Jurkat, Clone E6-1 (cell line): ENCODE measurements at regions not wholly inside any gene's neighbourhood (a gene's known extent, or its start where the extent isn't known, plus 50 kb on each side); places are given as distances from the start of the nearest gene placed in this dataset.
"Not testable (repeated sequence)": the region's sequence is repeated elsewhere in the genome, so short reads cannot be mapped to it uniquely, and the experiment has no call there.

Experiments
- DNase-seq: peaks from one replicate; pipeline ENCODE4 v3.0.0-alpha.2; 2011; ENCODE audit warnings: low read depth, low spot score
- H3K4me3 ChIP-seq: 2 replicates; pipeline ENCODE4 v1.5.1; 2011; ENCODE audit warnings: mild to moderate bottlenecking, low read length, control low read depth, moderate library complexity

DNA sequence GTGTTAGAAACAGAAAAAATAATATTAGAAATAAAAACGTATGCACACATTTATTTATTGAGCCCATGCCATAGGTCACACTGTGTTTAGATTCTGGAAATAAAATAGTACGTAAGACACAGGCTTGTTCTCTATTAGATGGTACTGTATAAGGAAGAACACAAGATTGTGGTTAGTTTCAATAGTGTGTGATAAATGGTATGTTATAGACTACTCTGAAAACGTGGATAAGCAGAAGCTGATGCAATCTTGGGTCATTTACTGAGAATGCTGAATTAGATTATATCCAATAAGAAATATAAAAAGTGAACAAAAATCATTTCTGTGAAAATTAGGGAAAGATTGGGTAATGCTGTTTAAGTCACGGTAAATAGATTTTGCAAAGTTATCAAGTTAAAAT is 1456.4 kb upstream of the ACO1 start:
- no peak overlapping the region for H3K4me3 ChIP-seq
- no peak for DNase-seq

DNA sequence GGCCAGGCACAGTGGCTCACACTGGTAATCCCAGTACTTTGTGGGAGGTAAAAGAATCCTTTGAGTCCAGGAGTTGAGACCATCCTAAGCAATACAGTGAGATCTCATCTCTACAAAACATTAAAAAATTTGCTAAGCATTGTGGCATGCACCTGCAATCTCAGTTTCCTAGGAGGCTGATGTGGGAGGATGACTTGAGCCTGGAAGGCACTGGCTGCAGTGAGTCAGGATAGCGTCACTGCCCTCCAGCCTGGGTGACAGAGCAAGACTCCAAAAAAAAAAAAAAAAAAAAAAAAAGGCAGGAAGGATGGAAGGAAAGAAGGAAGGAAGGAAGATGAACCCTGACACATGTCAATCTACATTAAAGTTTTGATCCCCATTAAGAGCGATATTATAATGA is 1452.2 kb upstream of the ACO1 start:
- no peak overlapping the region for H3K4me3 ChIP-seq
- DNase-seq = no peak

- H3K4me3 ChIP-seq = no peak overlapping the region
- DNase-seq = no peak
These were observed 1448.7 kb upstream of the ACO1 start for GRCh38 chr9:30935730-30936129.

DNA sequence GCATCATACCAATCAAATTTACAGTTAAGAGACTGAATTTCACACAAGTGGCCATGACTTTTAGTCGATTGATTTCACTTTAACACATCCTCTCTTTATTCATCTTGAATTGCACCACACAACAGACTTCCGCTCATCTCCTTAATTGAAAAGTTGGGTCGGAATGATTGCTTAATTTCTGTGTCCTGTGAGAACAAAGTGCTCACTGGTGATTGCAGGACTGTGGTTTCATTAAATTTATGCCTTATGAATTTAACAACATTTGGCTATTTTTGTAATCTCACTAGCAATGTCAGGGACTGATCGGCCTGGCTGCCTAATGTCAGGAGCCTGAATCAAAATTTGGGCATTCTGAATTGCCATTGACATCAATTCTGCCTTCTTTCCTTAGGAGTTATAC is 1447.3 kb upstream of the ACO1 start:
- no peak overlapping the region for H3K4me3 ChIP-seq
- DNase-seq = no peak

DNA sequence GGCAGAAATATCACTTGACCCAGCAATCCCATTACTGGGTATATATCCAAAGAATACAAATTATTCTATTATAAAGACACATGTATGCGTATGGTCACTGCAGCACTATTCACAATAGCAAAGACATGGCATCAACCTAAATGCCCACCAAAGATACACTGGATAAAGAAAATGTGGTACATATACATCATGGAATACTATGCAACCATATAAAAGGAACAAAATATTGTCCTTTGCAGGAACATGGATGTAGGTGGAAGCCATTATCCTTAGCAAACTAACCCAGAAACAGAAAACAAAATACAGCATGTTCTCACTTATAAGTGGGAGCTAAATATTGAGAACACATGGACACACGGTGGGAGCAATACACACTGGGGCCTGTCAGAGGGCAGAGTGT is 1441.6 kb upstream of the ACO1 start:
- H3K4me3 ChIP-seq, DNase-seq: not testable (repeated sequence)

DNA sequence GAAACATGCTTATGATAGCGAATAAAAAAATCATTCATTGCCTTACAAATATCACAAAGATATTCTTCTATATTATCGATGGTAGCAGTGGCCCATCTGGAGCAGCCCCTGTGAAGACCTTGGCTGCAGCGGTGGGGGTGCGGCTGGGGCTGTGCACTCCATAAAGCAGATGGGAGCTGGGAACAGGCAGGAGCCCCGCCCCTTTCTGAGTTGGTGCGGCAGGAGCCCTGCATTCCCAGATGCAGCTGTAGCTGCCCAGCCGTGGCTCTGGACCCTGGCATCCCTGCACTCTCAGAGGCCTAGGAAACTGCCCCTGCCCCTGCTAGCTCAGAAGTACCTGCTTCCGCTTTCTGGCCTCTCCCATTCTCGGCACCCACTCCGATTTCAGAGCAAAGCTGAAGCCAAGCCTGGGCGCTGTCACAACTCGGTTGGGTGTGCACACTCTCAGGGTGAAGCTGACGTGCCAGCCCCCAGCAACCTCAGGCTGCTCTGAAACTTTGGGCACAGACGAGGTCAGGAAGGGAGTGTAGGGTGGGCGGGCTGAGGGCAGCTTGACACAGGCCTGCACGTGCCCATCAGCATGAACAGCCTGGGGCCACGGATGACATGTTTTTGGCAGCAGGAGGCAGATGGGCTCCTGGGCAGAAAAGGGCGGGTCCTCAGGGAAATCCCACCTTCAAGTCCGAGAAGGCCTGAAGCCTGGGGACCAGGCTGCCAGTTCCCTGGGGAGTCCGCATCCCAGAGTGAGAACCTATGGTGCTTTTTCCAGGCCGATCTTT is 1440.8 kb upstream of the ACO1 start:
- DNase-seq = no peak
- H3K4me3 ChIP-seq = no peak overlapping the region

DNA sequence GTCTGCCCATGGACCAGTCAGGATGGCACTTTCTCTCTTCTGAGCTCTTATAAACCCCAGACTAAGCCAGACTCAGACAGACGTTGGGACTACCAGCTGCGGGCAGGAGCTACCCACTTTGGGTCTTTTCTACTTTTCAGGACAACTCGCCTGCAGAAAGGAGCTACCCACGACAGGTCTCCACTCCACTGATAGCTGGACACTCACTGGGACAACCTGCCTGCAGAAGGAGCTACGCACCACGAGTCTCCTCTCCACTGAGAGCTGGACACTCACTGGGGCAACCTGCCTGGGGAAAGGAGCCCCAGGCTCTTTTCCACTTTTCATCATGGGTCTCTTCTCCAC is 1440.2 kb upstream of the ACO1 start:
- H3K4me3 ChIP-seq = no peak overlapping the region
- DNase-seq = no peak

GRCh38 chr9:30944741-30945280 is 1439.6 kb upstream of the ACO1 start:
- H3K4me3 ChIP-seq = no peak overlapping the region
- no peak for DNase-seq

GRCh38 chr9:30964332-30964731 is 1420.1 kb upstream of the ACO1 start:
- DNase-seq = no peak
- H3K4me3 ChIP-seq = no peak overlapping the region

GRCh38 chr9:30967476-30967875 is 1417.0 kb upstream of the ACO1 start:
- no peak overlapping the region for H3K4me3 ChIP-seq
- no peak for DNase-seq

- no peak overlapping the region for H3K4me3 ChIP-seq
- DNase-seq = no peak
These were observed 1414.3 kb upstream of the ACO1 start for GRCh38 chr9:30970186-30970585.

DNA sequence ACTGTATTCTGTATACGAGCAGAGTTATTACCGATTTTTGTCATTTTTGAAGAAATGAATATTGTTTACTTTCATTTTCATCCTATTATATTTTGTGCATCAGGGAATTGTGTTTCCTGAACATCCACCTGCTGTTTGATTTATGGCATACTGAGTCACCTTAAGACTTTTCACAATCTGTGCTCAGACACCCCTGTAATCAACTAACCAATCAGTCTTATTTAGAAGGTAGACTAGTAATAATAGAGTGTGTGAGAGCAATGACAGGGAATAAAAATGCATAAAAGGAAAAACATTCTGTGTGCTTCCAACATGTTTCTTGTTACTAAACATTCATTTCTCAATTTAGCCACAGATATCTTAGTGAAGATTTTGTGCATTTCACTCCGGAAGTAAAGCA is 1413.6 kb upstream of the ACO1 start:
- no peak for DNase-seq
- no peak overlapping the region for H3K4me3 ChIP-seq

- DNase-seq = no peak
- no peak overlapping the region for H3K4me3 ChIP-seq
These were observed 1411.8 kb upstream of the ACO1 start for GRCh38 chr9:30972654-30973053.

DNA sequence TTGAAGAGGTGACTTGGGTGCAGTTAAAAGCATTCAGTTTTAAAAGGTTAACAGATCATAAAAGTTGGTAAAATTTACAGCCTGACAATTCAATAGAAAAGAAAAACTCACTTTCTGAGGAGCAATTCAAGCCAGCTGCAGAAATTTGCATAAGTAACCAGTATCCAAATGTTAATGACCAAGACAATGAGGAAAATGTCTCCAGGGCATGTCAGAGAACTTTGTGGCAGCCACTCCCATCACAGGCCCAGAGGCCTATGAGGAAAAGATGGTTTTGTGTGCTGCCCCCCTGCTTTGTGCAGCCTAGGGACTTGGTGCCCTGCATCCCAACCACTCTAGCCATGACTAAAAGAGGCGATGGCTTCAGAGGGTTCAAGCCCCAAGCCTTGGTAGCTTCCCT is 1406.5 kb upstream of the ACO1 start:
- no peak overlapping the region for H3K4me3 ChIP-seq
- no peak for DNase-seq

- H3K4me3 ChIP-seq = no peak overlapping the region
- DNase-seq = no peak
These were observed 1402.1 kb upstream of the ACO1 start for GRCh38 chr9:30982301-30982700.

- DNase-seq = no peak
- H3K4me3 ChIP-seq = no peak overlapping the region
These were observed 1388.3 kb upstream of the ACO1 start for GRCh38 chr9:30995956-30996738.

- no peak for DNase-seq
- no peak overlapping the region for H3K4me3 ChIP-seq
These were observed 1387.7 kb upstream of the ACO1 start for GRCh38 chr9:30996761-30997160.

GRCh38 chr9:30997291-30997690 is 1387.2 kb upstream of the ACO1 start:
- no peak for DNase-seq
- no peak overlapping the region for H3K4me3 ChIP-seq

DNA sequence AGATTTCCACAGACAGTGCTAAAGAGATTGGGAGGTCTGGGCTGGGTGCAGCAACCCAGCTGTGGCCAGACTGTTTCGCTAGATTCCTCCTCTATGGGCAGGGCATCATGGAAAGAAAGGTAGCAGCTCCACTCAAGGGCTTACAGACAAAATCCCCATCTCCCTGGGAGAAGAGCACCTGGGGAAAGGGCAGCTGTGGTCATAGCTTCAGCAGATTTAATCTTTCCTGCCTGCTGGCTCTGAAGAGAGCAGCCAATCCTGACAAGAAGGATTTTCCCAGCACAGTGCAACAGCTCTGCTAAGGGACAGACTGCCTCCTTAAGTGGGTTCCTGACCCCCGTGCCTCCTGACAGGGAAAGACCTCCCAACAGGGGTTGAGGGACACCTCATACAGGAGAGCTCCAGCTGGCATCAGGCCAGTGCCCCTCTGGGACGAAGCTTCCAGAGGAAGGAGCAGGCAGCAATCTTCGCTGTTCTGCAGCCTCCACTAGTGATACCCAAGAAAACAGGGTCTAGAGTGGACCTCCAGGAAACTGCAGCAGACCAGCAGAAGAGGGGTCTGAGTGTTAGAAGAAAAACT is 1379.3 kb upstream of the ACO1 start:
- no peak for DNase-seq
- no peak overlapping the region for H3K4me3 ChIP-seq

- DNase-seq = no peak
- no peak overlapping the region for H3K4me3 ChIP-seq
These were observed 1371.1 kb upstream of the ACO1 start for GRCh38 chr9:31013371-31013770.
